OCI-LY1 (cell line): ENCODE measurements at regions not wholly inside any gene's neighbourhood (a gene's known extent, or its start where the extent isn't known, plus 50 kb on each side); places are given as distances from the start of the nearest gene placed in this dataset.

ENCODE experiments used
- EZH2 ChIP-seq: fragments of 200-600 bp; sonication (generic), shearing (Covaris generic); IDR thresholded peaks from 2 replicates; pipeline ENCODE4 v1.8.0; 2017; ENCODE audit warnings: borderline replicate concordance, mixed run types, mild to moderate bottlenecking, antibody characterized with exemption, low read length, moderate library complexity, mixed read lengths
- TF ChIP-seq, protein P1 (sequence below): fragments of 200-600 bp; sonication (generic), shearing (Covaris generic); IDR thresholded peaks from 2 replicates; pipeline ENCODE4 v1.5.1; 2017; ENCODE audit warnings: mild to moderate bottlenecking, antibody characterized with exemption, low read length, moderate library complexity, mixed read lengths

DNA sequence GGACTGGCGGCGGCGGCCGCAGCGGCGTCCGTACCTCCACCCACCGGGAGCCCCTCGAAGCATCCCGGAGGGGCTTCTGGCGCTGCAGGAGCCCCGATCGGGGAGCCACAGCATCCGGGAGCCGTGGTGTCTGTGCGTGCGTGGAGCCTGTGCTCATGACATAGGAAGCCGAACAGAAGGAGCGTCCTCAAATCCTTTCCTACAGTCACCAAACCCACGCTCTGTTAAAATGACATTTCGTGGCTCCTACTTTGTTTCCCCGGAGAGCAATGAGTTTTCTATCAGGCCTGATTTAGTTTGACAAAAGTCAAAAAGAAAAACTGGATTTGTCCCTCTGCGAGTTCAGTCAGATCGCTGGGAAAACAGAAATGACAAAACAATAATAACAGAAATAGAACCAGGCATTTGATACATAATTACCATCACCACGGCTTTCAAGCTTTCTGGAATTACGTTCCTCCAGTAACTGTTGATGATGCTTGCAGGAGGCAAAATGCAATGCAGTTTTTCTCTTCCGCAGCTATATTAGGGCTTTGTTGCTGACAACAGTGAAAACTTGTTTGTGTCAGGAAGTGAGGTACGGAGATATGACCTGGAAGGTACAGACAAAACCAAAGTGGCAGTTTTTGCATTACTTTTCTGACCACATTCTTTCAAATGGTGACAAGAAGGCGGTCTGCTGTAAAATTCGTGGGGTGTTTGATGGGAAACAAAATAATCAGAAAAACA lies 219.3 kb upstream of the MKLN1 start:
- TF ChIP-seq, protein P1, sequence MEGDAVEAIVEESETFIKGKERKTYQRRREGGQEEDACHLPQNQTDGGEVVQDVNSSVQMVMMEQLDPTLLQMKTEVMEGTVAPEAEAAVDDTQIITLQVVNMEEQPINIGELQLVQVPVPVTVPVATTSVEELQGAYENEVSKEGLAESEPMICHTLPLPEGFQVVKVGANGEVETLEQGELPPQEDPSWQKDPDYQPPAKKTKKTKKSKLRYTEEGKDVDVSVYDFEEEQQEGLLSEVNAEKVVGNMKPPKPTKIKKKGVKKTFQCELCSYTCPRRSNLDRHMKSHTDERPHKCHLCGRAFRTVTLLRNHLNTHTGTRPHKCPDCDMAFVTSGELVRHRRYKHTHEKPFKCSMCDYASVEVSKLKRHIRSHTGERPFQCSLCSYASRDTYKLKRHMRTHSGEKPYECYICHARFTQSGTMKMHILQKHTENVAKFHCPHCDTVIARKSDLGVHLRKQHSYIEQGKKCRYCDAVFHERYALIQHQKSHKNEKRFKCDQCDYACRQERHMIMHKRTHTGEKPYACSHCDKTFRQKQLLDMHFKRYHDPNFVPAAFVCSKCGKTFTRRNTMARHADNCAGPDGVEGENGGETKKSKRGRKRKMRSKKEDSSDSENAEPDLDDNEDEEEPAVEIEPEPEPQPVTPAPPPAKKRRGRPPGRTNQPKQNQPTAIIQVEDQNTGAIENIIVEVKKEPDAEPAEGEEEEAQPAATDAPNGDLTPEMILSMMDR = no peak
- no peak for TF ChIP-seq EZH2
